Activated naive CD8-positive, alpha-beta T cell (primary cell): ENCODE measurements at regions not wholly inside any gene's neighbourhood (a gene's known extent, or its start where the extent isn't known, plus 50 kb on each side); places are given as distances from the start of the nearest gene placed in this dataset.

Experiments
- H3K27ac Mint-ChIP-seq: one replicate; pipeline ENCODE4 v1.8.0; 2021; ENCODE audit warnings: mixed read lengths
- H3K27me3 Mint-ChIP-seq: one replicate; pipeline ENCODE4 v1.8.0; 2021; ENCODE audit warnings: mixed read lengths
- H3K36me3 Mint-ChIP-seq: one replicate; pipeline ENCODE4 v1.8.0; 2021; ENCODE audit warnings: mixed read lengths
- H3K4me1 Mint-ChIP-seq: one replicate; pipeline ENCODE4 v1.8.0; 2021; ENCODE audit warnings: low read depth, mixed read lengths
- H3K4me3 Mint-ChIP-seq: one replicate; pipeline ENCODE4 v1.8.0; 2021; ENCODE audit warnings: mild to moderate bottlenecking, mixed read lengths
- H3K9me3 Mint-ChIP-seq: one replicate; pipeline ENCODE4 v1.8.0; 2021; ENCODE audit warnings: low read depth, mixed read lengths

GRCh38 chr7:25906760-25907159 is 245.2 kb upstream of the NFE2L3 start:
- H3K27me3 Mint-ChIP-seq = peaks cover 4% of the 10 kb centered on the region
- no peak overlapping the region for H3K4me3 Mint-ChIP-seq
- H3K36me3 Mint-ChIP-seq = no peaks in the 10 kb centered on the region
- H3K9me3 Mint-ChIP-seq = no peaks in the 10 kb centered on the region
- H3K27ac Mint-ChIP-seq = no peak overlapping the region
- no peaks in the 10 kb centered on the region for H3K4me1 Mint-ChIP-seq

GRCh38 chr7:25907214-25907613 is 244.8 kb upstream of the NFE2L3 start:
- no peaks in the 10 kb centered on the region for H3K9me3 Mint-ChIP-seq
- no peaks in the 10 kb centered on the region for H3K36me3 Mint-ChIP-seq
- no peaks in the 10 kb centered on the region for H3K4me1 Mint-ChIP-seq
- no peak overlapping the region for H3K27ac Mint-ChIP-seq
- H3K27me3 Mint-ChIP-seq = peaks cover 4% of the 10 kb centered on the region
- no peak overlapping the region for H3K4me3 Mint-ChIP-seq

GRCh38 chr7:25907731-25908130 is 244.3 kb upstream of the NFE2L3 start:
- Mint-ChIP-seq H3K36me3 (no peaks in the 10 kb centered on the region), H3K9me3 (no peaks in the 10 kb centered on the region), H3K27ac (no peak overlapping the region), H3K4me1 (no peaks in the 10 kb centered on the region), H3K27me3 (peaks cover 4% of the 10 kb centered on the region), H3K4me3 (no peak overlapping the region)

GRCh38 chr7:25908154-25908949 is 243.6 kb upstream of the NFE2L3 start:
- Mint-ChIP-seq H3K36me3 (no peaks in the 10 kb centered on the region), H3K4me3 (no peak overlapping the region), H3K27ac (no peak overlapping the region), H3K9me3 (no peaks in the 10 kb centered on the region), H3K4me1 (no peaks in the 10 kb centered on the region), H3K27me3 (peaks cover 4% of the 10 kb centered on the region)

GRCh38 chr7:25911738-25912607 is 240.0 kb upstream of the NFE2L3 start:
- H3K4me3 Mint-ChIP-seq = no peak overlapping the region
- no peaks in the 10 kb centered on the region for H3K9me3 Mint-ChIP-seq
- H3K27ac Mint-ChIP-seq = no peak overlapping the region
- no peaks in the 10 kb centered on the region for H3K4me1 Mint-ChIP-seq
- no peaks in the 10 kb centered on the region for H3K36me3 Mint-ChIP-seq
- H3K27me3 Mint-ChIP-seq = peaks cover 3% of the 10 kb centered on the region

GRCh38 chr7:25913598-25914224 is 238.3 kb upstream of the NFE2L3 start:
- Mint-ChIP-seq H3K4me3 (no peak overlapping the region), H3K36me3 (peaks cover 4% of the 10 kb centered on the region), H3K27me3 (peaks cover 3% of the 10 kb centered on the region), H3K9me3 (peaks cover 10% of the 10 kb centered on the region), H3K4me1 (no peaks in the 10 kb centered on the region), H3K27ac (no peak overlapping the region)

- Mint-ChIP-seq H3K27ac (no peak overlapping the region), H3K4me1 (no peaks in the 10 kb centered on the region), H3K36me3 (peaks cover 6% of the 10 kb centered on the region), H3K9me3 (peaks cover 14% of the 10 kb centered on the region), H3K27me3 (peaks cover 7% of the 10 kb centered on the region), H3K4me3 (no peak overlapping the region)
These were observed 233.3 kb upstream of the NFE2L3 start for GRCh38 chr7:25918731-25919130.

GRCh38 chr7:25922296-25922695 is 229.7 kb upstream of the NFE2L3 start:
- Mint-ChIP-seq H3K27ac (no peak overlapping the region), H3K9me3 (peaks cover 14% of the 10 kb centered on the region), H3K4me1 (no peaks in the 10 kb centered on the region), H3K27me3 (peaks cover 10% of the 10 kb centered on the region), H3K36me3 (peaks cover 6% of the 10 kb centered on the region), H3K4me3 (no peak overlapping the region)

- H3K4me3 Mint-ChIP-seq = no peak overlapping the region
These were observed 228.1 kb upstream of the NFE2L3 start for GRCh38 chr7:25923741-25924460.

GRCh38 chr7:25926009-25926408 is 226.0 kb upstream of the NFE2L3 start:
- Mint-ChIP-seq H3K27ac (no peak overlapping the region), H3K4me1 (no peaks in the 10 kb centered on the region), H3K4me3 (no peak overlapping the region), H3K36me3 (no peaks in the 10 kb centered on the region), H3K9me3 (no peaks in the 10 kb centered on the region), H3K27me3 (peaks cover 14% of the 10 kb centered on the region)

More at GRCh38 chr7:25923741-25924460, 228.1 kb upstream of the NFE2L3 start:
- peaks cover 12% of the 10 kb centered on the region for H3K27me3 Mint-ChIP-seq
- H3K36me3 Mint-ChIP-seq = peaks cover under 1% of the 10 kb centered on the region
- peaks cover 2% of the 10 kb centered on the region for H3K9me3 Mint-ChIP-seq
- no peaks in the 10 kb centered on the region for H3K4me1 Mint-ChIP-seq
- no peak overlapping the region for H3K27ac Mint-ChIP-seq

- H3K27me3 Mint-ChIP-seq = peaks cover 14% of the 10 kb centered on the region
- no peaks in the 10 kb centered on the region for H3K36me3 Mint-ChIP-seq
- H3K27ac Mint-ChIP-seq = no peak overlapping the region
- no peaks in the 10 kb centered on the region for H3K9me3 Mint-ChIP-seq
- H3K4me1 Mint-ChIP-seq = no peaks in the 10 kb centered on the region
- H3K4me3 Mint-ChIP-seq = no peak overlapping the region
These were observed 225.5 kb upstream of the NFE2L3 start for GRCh38 chr7:25926451-25926850.

- no peak overlapping the region for H3K27ac Mint-ChIP-seq
- no peaks in the 10 kb centered on the region for H3K4me1 Mint-ChIP-seq
- peaks cover 14% of the 10 kb centered on the region for H3K27me3 Mint-ChIP-seq
- H3K36me3 Mint-ChIP-seq = no peaks in the 10 kb centered on the region
- no peak overlapping the region for H3K4me3 Mint-ChIP-seq
- no peaks in the 10 kb centered on the region for H3K9me3 Mint-ChIP-seq
These were observed 224.9 kb upstream of the NFE2L3 start for GRCh38 chr7:25926891-25927625.

GRCh38 chr7:25927626-25927978 is 224.4 kb upstream of the NFE2L3 start:
- H3K36me3 Mint-ChIP-seq = no peaks in the 10 kb centered on the region
- H3K4me1 Mint-ChIP-seq = no peaks in the 10 kb centered on the region
- H3K4me3 Mint-ChIP-seq = no peak overlapping the region
- no peak overlapping the region for H3K27ac Mint-ChIP-seq
- peaks cover 14% of the 10 kb centered on the region for H3K27me3 Mint-ChIP-seq
- H3K9me3 Mint-ChIP-seq = no peaks in the 10 kb centered on the region
